Stimulated activated CD4-positive, alpha-beta T cell treated with anti-CD3 and anti-CD28 coated beads, Interleukin-4, amount 100 ng/mL, for 24 hours (primary cell): ENCODE measurements at regions not wholly inside any gene's neighbourhood (a gene's known extent, or its start where the extent isn't known, plus 50 kb on each side); places are given as distances from the start of the nearest gene placed in this dataset.

Experiments
- DNase-seq: peaks from one replicate; pipeline ENCODE4 v3.0.0-alpha.2; 2020

DNA sequence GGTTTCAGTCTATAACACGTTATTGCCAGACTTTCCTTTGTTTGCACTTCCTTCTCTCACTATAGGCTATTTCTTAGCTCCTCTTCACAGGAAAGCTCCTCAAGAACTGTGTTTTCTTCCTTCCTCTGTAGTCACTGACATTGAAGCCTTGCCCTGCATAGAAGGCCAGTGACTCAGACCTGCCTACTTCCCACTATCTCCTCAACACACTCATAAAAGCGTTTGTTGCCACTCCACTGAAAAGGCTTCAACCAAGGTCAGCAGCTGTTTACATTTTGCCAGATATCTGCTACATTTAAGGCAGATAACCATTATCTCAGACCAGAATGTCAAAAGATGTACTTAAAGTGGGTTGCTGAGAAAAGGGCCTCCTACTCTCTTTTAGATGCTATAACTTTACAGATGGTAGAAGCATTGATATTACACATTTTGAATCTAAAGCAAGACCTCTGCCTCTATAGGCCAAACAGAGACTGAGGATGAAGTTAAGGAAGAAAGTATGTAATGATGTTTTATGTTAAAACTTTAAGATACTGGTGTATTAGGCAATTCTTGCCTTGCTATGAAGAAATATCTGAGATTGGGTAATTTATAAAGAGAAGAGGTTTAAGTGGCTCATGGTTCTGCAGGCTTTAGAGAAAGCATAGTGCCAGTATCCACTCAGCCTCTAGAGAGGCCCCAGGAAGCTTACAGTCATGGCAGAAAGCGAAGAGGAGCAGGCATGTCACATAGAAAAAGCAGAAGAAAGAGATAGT lies 233.3 kb upstream of the FLRT2 start:
- no peak for DNase-seq

DNA sequence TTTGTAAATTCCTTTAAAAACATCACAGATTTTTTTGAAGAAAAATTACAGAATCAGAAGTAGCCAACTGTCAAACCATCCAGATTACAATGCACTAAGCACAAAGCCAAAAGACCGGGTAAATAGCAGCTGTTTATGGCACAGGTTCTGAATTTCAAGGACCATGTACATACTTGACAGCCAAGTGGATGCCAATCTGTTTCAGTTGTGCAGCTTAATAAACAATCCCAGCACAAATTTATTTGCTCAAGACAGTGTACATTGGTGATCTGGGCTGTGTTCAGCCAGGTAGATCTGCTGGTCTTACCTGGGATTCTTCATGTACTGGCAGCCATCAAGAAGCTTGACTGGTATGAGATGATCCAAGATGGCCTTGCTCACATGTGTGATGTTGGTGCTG lies 229.8 kb upstream of the FLRT2 start:
- DNase-seq: no peak

- DNase-seq: no peak
Observed at GRCh38 chr14:85301506-85301905, 228.4 kb upstream of the FLRT2 start.

DNA sequence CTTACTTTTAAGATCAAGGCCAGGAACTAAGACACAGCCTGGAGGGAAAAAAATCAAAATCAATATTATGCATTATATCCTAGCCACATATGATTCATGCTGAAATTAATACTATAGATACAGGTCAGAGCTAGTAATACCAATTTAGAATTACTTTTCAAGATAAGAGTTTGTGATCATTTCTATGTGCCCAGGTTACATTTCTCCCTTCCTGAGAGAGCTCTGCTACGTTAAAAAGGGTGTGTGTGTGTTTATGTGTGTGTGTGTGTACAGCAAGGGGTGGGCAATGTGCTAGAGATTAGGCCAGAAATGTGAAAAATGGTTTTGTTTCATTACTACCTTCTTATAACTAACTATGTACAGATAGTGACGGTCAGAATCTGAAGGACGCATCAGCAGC lies 223.9 kb upstream of the FLRT2 start:
- no peak for DNase-seq

- no peak for DNase-seq
Observed at GRCh38 chr14:85308531-85309300, 221.2 kb upstream of the FLRT2 start.

GRCh38 chr14:85310491-85311272 lies 219.3 kb upstream of the FLRT2 start:
- no peak for DNase-seq

DNA sequence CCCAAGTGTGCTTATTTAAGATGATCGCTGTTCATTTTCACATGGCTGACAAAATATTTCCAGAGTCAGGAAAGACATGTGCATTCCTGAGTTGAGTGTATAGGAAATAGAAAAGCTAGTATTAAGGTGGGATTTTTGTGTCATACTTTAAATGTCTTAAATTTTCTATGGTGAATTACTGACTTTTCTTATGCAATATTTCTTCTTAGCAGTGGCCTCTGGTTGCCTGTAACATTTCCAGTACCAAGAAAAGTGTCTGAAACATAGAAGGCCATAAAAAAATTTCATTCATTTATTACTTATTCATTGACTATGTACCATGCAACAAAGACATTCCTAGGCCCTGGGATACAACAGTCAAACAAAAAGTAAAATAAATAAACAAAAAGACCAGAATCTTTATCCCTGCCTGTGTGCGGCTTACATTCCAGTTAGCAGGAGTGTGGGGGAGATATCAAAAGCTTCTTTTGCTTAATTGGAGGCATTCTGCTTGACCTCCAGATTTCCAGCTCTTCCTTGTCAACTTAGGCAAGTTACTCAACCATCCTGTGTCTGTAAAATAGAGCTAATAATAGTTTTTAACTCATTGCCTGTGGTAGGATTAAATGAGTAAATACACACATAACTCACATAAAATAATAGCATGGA lies 216.3 kb upstream of the FLRT2 start:
- no peak for DNase-seq

DNA sequence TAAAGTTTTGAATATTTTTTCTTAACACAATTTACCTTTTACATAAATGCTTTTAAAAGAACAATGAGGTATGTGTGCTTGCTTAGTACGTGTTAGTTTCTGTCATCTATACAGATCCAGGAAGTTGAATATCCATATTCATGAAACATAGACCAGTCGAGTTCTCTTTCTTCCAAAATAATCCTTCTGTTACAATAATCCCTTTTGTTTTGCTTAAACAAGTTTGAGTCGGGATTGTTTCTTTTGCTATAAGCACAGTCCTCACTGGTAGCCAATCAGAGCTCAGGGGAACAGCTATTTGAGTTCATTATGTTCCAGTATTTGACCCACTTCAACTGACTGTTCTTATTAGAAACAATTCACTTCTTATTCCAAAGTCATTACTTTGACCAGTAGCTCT lies 214.7 kb upstream of the FLRT2 start:
- no peak for DNase-seq

- DNase-seq: no peak
Observed at GRCh38 chr14:85315733-85316290, 214.1 kb upstream of the FLRT2 start.

- no peak for DNase-seq
Observed at GRCh38 chr14:85316701-85317410, 213.1 kb upstream of the FLRT2 start.

DNA sequence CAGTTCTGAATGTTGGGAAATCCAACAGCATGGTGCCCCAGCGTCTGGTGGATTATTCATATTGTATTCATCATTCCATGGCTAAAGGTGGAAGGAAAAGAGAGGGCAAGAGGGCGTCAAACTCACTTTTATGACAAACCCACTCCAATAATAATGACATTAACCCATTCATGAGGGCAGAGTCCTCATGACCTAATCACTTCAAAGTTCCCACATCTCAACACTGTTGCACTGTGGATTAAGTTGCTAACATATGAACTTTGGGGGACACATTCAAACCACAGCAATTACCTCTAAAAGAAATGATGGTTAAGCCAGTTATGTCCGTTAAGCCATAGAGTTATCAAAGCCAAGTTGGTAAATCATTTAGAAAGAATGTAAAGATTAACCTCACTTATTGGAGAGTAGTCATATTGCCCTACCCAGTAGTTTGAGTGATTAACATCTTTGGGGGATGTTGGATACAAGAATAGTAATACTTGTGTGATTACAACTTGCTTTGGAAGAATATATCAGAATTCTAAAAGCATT lies 212.4 kb upstream of the FLRT2 start:
- DNase-seq: no peak

DNA sequence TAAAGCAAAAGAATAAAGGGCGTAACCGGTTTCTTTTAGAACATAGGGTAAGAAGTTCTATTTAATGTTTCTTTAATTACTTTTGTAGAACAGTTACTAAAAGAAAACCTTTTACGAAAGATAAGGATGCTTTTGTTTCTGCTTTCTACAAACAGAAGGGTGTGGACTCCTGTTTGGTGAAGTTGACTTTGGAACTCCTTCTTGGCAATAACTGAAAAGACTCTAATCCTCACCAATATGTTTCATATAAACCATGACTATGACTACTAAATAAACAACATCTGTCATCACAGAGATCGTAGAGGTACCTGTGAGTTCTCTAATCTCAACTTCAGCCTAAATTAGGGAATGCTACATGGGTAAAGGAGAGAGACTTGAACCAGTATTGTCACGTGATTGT lies 210.8 kb upstream of the FLRT2 start:
- no peak for DNase-seq

GRCh38 chr14:85319998-85320630 lies 209.8 kb upstream of the FLRT2 start:
- no peak for DNase-seq

DNA sequence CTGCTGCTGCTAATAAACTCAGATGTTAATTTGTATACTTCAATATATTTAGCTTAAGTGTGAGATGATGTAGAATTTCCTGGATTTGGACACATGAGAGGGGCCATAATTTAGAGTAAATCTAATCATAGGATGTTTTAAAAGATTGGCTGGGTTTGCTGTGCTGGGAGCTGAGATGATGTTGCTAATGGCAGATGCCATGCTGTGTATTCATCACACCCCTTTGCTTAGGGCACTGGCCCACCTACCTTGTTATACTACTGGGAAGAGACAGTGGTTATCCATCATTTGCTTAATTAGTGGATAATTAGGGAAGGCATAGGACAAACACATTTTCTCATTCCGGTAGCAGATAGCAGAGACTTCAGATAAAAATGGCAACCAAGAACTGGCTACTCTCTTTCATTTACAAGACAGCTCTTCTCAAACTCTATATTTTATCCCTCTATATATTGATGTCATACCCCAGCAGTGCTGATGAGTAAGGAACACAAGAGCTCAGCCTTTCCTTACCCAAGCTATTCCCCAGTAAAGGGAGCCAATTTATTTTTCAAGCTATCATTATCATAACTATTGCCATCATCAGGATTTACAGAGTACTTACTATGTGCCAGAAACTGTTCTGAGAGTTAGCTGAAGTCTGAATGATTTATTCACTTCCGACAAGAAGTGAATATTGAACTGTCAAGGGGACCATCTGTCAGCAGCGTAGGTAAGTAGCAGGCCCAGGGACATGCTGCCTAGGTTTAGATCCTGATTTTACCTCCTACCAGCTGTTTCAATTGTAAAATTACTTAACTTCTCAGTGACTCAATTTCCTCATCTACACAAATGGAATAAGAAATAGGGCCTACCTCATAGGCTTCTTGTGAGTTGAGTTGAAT lies 204.6 kb upstream of the FLRT2 start:
- DNase-seq: no peak

GRCh38 chr14:85332401-85332800 lies 197.5 kb upstream of the FLRT2 start:
- DNase-seq: no peak

- no peak for DNase-seq
Observed at GRCh38 chr14:85333313-85333712, 196.6 kb upstream of the FLRT2 start.

DNA sequence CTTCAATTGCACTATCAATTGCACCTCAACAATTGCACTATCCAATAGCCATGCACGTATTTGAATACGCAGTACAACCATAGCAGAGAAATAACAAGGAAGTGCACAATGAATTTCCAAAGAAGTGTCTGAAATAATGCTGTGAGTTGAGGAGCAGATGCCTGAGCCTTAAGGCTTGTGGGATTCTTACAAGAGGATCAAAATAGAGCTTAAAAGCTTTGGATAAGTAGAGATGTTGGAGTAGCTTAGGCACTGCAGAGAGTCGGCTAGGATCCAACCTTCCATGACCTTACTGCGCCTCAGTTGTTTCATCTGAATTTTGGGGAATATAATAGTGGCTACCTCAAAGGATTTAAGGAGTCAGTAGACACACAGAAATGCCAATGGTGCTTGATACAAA lies 196.1 kb upstream of the FLRT2 start:
- no peak for DNase-seq

- no peak for DNase-seq
Observed at GRCh38 chr14:85334316-85334715, 195.6 kb upstream of the FLRT2 start.

- no peak for DNase-seq
Observed at GRCh38 chr14:85336257-85336656, 193.7 kb upstream of the FLRT2 start.

DNA sequence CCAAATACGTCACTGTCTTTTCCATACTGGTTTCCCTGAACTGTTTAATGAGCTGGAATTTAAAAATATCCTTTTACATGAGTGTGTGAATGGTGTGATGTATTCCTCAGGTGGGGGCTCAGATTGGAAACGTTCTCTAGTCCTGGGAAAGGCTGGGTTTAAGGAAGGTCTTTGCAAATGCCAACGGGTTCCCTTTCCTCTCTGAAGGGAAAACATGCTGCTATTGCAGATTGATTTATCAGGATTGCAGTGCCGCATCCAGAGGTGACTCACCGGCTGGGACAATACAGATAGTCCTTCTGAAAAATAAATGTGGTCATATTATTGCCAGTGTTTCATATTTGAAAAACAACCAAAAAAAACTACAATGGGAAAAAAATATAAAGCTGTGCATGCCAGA lies 193.1 kb upstream of the FLRT2 start:
- DNase-seq: no peak
